NCI-H748 (cell line): ENCODE measurements at regions not wholly inside any gene's neighbourhood (a gene's known extent, or its start where the extent isn't known, plus 50 kb on each side); places are given as distances from the start of the nearest gene placed in this dataset.
"Not testable (repeated sequence)": the region's sequence is repeated elsewhere in the genome, so short reads cannot be mapped to it uniquely, and the experiment has no call there.

Experiments
- DNase-seq: peaks from one replicate; lab custom pipeline; 2025; ENCODE audit not compliant: unreplicated experiment; lab: John Stamatoyannopoulos, UW

DNA sequence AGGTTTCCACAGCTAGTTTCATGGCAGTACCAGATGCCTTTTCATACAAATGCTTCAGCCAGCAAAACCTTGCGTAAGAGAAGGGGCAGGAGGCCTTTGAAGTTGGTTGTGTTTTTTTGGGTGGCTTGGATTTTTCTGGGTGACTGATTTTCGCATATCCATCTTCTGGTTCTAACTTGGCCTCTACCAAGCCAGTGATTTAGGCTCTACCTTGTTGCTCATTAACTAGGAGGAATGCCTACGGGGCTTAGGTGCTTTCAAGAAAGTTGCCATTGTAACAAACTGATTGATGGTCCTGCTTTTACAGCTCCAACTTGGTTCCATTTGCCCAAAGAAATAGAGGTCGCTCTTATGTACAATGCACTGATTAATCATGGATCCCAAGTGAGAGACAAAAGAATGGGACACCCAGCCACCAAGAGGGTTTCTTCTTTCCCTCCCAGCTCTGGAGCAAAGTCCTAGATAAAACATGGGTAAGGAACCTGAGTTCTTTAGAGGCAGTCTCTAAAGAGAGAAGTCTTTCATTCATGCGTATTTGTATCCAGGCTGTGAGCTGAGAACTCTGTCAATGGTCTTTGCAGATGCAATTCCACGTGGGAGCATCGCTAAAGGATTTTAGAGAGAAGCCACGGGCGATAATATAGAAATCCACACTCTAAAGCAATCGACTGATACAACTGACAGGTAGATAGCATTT, 92.1 kb upstream of the FGFR2 start:
- DNase-seq, result no peak

DNA sequence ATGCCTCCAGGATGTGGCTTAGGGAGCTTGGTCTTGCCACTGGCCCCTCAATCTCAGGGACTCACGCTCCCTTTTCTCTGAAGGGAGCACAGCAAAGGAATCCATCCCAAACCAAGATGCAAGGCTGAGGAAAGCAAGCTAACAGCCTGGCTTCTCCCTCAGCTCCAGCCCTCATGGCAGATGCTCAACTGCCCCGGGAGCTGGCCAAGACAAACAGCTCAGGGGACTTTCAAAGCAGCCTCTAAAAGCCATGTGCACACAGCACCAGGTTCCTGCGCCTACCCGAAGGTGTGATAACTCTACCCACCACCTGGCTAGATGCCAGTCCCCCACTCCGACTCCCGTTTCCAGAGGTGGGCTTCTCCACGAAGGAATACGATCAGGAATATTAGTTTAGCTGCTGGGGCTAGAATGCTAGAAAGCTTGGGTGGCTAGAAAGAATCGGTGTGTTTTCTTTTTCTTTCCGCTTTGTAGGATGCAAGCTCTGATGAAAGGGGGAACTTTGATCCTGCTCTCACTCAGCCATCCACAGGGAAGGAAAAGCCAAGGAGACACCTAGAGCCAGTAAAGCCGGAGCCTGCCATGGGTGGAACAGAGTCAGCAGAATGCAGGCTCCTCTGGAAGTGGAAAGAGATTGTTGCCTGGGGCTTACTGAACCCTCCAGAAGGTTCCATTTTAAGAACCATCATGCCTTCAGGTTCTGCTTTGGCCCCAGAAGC, 89.0 kb upstream of the FGFR2 start:
- no peak for DNase-seq

DNA sequence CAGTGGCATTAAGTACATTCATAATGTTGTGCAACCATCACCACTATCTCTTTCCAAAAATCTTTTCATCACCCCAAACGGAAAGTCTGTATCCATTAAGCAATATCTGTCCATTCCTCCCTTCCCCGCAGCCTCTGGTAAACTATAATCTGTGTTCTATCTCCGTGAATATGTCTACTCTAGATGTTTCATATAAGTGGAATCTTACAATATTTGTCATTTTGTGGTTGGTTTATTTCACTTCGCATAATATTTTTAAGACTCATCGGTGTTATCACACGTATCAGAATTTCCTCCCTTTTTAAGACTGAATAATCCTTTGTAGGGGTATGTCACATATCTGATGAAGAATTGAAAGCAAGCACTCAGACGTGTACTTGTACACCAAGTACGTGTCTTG, 86.0 kb upstream of the FGFR2 start:
- DNase-seq, result no peak

DNA sequence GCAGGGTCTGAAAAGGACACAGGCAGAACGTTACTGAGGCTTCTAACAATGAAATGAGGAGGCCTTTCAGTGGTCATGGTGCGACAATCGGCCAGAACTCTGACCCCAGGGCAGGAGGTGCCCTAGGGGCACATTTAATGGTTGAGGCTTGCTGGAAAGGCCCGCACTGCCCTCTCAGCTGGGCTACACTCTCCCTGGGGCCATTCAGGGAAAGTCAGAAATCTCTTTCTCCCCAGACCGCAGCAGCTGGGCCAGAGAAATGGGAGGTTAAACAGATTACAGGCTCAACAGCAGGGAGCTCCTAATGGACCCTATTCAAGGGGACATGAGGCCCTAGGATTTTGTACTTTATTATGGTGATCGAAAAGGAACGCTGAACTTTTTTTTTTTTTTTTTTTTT, 85.6 kb upstream of the FGFR2 start:
- DNase-seq, result no peak

DNA sequence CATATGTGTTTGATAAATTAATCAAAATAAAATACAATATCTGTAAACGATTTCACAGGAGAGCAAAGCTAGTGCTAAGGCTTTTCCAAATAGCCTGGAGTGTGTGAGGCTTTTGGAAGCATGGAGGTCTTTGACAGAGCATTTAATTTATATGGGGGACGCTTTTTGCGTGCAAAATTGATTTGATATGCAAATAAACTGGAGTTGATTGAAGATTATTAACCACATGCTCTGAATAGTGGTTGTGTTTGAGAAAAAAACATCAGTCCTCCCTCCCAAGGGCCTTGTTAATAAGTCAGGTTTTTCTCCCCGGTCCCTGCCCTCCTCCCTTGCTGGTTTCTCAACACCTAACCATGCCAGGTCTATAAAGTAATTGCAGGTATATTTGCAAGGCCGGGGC, 85.1 kb upstream of the FGFR2 start:
- DNase-seq, result no peak

DNA sequence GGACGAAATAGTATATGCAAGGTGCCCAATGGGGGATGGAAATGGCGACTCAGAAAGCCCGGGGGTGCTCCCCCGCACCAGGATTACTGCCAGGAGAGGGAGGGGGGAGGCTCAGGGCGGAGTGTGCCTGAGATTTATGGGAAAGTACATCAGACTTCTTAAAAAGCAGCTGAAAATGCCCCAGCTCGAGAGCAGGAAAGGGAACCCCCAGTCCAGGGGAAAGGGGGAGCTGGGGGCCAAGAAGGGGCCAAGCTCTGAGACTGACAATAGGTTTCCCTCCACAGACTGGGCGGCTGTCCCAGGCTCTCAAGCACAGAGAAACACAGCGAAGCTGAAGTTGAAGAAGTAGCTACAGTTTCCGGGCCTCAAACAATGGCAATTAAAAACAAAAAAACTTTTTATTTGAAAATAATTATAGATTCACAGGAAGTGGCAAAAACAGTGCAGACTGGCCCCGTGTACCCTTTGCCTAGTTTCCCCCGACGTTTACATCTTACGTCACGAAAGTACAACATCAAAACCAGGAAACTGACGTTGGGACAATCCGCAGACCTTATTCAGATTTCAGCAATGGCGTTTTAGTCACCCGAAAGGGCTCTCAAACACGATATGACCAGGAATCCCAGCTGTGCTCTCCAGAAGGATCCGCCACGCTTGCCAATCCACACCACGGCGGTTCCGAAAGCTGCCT, 83.9 kb upstream of the FGFR2 start:
- DNase-seq, result no peak

DNA sequence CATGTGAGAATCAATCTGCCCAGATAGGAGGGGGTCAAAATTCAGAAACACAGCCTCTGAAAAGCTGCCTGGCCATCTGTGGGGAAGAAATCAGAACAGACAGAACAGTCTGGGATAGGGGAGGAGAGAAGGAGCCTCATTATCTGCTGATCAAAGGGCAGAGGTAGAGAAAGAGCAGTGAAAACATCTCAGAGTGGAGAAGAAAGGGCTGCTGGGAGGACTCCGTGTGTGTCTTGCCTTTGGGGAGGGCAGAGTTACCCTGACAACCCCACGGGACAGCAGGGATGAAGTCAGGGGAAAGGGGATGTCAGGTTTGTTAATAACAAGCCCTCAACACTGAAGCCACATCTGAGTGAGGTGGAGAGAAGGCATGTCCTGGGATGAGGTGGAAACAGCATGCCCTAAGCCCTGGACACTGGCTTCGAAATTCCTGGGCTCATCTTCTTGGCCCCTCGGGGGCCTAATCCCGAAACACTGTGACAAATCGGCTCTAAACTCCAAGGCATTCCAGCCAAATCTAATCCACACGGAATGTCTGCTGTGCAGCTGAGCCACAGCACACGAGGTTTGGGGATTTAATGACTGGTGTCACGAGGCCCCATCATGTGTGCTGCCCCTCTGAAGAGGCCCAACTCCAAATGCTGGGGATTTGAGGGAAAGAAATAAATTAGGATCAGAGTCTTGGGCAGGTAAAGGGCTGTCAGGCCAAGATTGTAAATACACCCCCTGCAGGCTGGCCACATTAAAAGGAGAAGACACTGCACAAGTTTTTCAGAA, 82.8 kb upstream of the FGFR2 start:
- no peak for DNase-seq

DNA sequence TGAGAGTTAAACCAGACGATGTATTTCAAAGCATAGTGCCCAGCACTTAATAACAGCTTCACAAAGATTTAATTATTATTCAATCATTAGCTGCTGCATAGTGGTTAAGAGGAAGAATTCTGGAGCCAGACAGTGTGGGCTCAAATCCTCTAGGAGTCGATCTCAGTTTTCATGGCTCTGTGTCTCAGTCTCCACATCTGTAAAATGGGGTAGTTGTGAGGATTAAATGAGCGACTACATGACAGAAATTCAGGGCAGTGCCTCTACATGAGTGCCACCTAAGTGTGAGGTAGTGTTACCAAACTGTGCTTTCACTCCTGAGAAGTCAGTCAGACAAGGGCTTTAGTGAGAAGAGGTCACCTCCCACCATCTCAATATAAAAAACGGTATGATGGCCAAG, 81.7 kb upstream of the FGFR2 start:
- no peak for DNase-seq

DNA sequence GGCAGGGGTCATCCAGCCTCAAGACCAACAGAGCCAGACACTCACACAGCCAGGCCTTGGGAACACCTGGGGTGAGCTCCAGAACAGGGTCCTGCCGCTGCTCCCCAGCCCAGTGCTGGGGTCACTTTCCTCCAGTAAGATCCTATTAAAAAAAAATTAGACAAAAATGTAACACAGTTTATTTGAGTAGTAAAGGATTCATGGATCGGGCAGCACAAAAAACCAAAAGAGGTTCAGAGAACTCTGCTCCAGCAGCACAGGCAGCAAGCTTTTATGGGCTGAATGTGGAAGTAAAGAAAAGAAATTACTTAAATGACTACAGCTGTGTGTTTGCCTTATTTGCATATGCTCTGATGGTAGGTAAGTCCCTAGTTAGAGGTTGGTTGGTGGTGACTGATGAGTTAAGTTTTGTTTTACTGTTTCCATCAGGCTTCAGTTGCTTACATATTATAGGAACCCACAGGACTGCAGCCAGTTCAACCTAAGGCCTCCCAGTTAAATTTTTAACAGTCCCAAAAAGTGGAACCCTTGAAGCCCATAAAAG, 80.5 kb upstream of the FGFR2 start:
- DNase-seq, result no peak

DNA sequence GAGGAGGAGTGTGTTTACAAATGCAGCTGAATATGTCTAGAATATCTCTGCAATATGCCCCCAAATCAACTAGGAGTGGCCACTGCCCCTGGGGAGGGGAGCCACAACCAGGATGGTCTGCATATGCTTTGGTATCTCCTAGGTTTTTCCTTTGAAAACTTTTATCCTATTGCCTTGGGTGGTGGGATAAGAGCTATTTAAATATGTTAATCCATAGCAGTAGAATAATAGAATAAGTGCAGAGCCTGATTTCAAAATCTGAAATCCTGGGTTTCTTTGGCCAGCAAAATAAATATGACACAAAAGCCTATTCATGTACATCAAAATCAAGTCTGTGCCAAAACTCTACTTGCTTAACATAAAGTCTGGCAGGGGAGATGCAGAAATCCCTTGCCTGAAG, 79.6 kb upstream of the FGFR2 start:
- DNase-seq, result no peak

DNA sequence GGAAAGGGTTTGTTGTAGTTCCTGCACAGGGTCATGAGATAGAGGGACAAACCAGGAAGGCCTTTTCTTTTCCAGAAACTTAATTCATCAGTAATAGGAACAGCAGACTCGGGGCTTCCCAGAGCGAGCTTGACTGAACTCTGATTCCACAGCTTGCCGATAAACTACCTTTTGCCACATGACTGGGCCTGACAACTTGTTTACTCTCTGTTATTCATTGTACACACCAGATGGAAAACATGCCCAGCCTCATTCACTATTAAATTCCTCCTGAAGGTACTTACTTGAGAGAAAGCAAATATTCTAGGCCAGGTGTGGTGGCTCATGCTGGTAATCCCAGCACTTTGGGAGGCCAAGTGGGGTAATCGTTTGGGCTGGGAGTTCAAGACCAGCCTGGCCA, 77.1 kb upstream of the FGFR2 start:
- no peak for DNase-seq

DNA sequence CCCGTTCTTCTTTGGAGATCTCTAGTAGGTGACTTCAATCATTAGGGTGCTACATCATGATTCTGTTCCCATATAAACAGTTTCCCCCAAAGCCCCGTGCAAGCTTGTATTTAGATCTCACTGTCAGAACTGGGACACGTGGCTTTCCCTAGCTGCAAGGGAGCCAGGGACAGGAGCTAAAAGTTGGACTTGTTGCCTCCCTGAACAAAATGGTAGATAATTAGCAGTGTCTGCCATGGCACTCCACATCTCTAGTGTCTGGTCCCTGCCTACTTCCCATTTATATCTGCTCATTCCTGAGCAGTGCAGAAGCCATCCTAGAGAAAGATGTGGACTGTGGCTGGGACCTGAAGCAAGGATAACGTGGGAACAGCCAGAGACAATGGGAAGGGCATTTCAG, 76.6 kb upstream of the FGFR2 start:
- DNase-seq, result no peak

DNA sequence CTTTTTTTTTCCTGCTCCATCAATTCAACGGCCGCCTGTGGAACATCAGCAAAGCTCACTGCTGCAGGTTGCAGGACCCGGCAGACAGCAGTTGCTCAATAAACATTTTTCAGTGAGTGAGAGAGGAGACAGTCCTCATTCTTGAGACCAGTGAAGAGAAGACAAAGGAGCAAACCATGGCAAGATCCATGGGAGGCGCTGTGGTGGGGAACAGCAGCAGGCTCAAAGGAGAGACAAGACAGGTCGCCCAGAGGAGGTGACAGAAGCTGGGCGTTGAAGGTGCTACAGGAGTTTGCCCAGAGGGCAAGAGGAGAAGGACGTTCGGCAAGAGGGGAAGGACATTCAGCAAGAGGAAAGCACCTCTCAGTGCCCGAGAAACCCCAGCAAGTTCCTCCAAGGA, 74.5 kb upstream of the FGFR2 start:
- no peak for DNase-seq

DNA sequence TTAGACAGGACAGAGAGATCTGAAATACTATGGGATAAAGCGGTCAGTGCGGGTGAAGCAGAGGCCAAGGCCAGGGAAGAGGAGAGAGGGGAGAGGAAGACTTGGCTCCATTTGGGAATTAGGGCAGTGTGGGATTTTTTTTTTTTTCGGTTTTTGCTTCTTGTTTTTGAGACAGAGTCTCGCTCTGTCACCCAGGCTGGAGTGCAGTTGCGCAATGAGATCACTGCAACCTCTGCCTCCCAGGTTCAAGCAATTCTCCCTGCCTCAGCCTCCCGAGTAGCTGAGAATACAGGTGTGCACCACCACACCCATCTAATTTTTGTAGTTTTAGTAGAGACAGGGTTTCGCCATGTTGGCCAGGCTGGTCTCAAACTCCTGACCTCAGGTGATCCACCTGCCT, 71.6 kb upstream of the FGFR2 start:
- DNase-seq, result not testable (repeated sequence)

DNA sequence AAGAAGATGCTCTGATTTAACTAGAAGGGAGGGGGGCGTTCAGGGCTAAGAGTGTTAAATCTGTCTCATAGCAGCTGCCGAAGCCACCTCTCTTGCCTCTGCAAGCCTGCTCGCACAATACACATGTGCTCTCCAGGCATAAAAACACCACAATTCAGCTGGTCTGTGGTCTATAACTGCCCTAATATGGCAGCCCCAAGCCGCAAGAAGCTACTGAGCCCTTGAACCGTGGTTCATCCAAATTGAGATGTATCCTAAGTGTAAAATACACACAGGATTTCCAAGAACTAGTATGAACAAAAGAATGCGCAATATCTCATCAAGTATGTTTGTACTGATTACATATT, 70.8 kb upstream of the FGFR2 start:
- no peak for DNase-seq

DNA sequence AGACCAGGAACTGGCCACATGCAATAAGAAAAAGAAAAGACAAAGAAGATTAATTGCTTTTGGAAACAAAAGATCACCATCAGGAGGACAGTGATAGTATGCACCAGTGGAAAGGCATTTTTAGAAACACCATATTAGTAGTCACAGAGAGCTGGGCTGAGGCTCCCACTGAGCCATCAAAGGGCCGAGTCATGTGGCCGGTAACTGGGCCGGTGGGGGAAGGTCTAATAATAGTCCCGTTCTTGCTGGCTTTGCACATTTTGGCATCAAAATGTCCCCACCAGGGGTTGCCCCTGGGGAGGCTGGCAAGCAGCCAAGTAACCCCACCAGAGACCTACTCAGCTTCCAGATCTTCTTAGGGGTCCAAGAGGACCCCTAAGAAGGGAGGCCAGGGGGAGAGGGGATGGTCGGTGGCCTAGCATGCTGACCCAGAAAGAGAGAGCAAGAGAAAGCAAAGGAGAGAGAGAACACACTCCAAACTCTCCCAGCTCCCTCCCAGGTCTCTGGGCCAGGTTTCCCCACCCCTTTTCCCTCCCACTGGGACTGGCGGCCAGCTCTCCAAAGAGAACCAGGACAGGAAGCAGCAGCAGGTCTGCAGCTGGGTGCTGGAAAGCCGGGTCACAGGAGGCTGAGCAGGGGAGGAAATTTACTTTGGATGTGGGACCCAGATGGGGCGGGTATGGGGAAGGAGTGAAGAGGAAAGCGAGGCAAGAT, 70.2 kb upstream of the FGFR2 start:
- DNase-seq, result peak; percentile 3

DNA sequence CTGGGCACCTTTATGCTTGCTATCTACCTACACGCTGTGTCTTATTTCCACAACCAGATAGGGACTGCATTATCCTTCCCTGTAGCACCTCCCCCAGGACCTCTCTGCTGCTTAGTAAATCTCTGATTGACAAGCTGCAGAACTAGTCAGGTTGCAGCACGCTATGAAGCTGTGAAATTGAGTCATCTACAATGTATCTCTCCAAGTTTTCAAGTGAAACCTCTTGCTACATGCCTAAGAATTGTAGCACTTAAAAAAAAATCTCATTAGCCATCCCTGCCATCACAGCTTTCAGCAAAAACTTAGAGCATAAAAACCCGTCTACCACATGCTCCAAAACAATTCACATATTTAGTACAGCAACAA, 69.7 kb upstream of the FGFR2 start:
- DNase-seq, result no peak

DNA sequence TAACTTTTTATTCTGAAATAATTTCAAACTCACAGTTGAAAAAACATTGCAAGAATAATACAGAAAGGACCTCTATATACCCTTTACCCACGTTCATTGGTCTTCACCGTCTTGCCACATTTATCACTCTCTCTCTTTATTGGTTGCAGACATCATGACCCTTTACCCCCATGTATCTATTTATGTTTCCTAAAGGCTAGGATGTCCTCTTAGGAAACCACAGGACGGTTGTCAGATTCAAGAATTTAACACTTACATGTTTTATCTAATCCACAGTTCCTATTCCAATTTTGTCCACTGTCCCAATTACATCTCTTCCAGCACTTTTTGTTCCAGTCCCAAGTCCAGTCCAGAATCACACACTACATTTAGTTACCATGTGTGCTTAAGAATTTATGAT, 67.6 kb upstream of the FGFR2 start:
- no peak for DNase-seq

DNA sequence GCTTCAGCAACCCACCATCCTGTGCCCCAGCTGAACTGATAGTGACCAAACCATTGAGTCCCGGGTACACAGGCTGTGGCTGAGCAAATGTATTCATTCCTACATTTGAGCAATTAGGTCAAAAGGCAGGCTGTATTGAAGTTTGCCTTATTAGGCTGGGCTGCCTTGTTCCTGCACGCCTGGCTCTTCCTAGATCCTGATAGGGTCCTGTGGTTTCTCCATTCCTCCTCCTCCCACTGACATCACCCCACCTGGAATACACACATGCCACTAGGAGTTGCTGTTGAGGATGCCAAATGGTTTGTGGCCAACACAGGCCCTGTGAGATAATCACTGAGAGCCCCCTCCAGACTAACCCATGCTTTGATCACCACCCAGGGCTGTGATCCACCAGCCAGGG, 66.4 kb upstream of the FGFR2 start:
- no peak for DNase-seq

DNA sequence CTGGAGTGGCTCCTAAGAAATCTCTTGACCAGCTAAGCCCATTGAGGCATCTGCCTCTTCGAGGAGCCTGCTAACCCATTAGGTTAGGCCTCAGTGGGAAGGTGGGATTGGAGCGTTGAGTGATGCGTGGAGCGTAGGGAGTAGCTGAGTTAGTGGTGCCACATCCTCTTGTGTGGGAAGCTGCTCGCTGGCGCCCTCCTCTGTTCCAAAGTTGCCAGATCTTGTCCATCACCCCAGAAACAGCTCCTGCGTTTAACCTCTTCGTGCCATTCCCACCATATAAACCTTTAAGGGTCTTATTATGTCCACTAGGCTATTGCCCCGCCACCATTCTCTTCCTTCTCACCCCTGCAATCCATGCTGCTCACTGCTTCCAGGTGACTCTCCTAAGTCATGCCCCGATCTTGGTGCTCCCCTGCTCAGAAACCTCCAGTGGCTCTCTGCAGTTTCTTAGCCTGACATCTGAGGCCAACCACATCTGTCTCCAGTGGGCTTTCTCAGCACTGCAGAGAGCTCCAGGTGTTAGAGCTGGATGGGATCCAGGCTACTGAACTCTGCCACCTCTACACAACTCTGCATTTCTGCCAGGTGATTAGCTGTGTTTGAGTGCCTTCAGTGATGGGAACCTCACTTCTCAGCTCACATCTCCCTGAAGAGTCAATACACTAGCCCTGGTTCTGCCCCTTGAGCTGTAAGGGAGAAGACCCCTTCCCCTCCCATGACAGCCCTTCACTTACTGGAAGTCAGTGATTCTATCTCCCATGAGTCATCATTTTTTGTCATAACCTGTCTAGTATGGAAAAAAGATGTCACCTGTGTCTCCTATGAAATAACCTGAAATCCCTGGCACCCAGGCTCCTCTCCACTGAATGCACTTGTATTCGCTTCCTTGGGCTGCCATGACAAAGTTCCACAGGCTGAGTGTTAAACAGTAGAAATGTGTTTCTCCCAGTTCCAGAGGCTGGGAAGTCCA, 65.0 kb upstream of the FGFR2 start:
- DNase-seq, result peak; percentile 34
